SK-N-SH treated with all-trans-retinoic acid at 6 μM for 48 hours (cell line): ENCODE measurements at regions not wholly inside any gene's neighbourhood (a gene's known extent, or its start where the extent isn't known, plus 50 kb on each side); places are given as distances from the start of the nearest gene placed in this dataset.

Experiments
- ATAC-seq: fragments of 200-7000 bp; cut with Tn5 transposase; 3 replicates; pipeline ENCODE4 v1.9.1; 2020; ENCODE audit warnings: mild to moderate bottlenecking, moderate library complexity
- ARNTL ChIP-seq: fragments of 450-650 bp; formaldehyde crosslinking; IDR thresholded peaks from 2 replicates; pipeline ENCODE4 v1.5.0; 2020; ENCODE audit warnings: low read depth, mild to moderate bottlenecking, moderate library complexity, borderline replicate concordance
- BACH2 ChIP-seq: fragments of 250-450 bp; sonication (Bioruptor Pico); IDR thresholded peaks from 2 replicates; pipeline ENCODE4 v1.9.0; 2021; ENCODE audit warnings: mild to moderate bottlenecking, borderline replicate concordance
- CSDC2 ChIP-seq: fragments of 250-450 bp; sonication (Bioruptor Pico); IDR thresholded peaks from 2 replicates; pipeline ENCODE4 v1.5.0; 2020; ENCODE audit warnings: mild to moderate bottlenecking, moderate library complexity
- ESRRG ChIP-seq: fragments of 250-450 bp; sonication (Bioruptor Pico); IDR thresholded peaks from 2 replicates; pipeline ENCODE4 v1.6.1; 2021; ENCODE audit warnings: mild to moderate bottlenecking
- GLIS3 ChIP-seq: fragments of 250-450 bp; sonication (Bioruptor Pico); IDR thresholded peaks from 2 replicates; pipeline ENCODE4 v1.5.0; 2020; ENCODE audit warnings: mild to moderate bottlenecking, moderate library complexity
- ISL1 ChIP-seq: fragments of 250-450 bp; sonication (Bioruptor Pico); IDR thresholded peaks from 2 replicates; pipeline ENCODE4 v2.1.2; 2022; ENCODE audit warnings: mild to moderate bottlenecking, moderate library complexity
- OSR1 ChIP-seq: fragments of 250-450 bp; sonication (Bioruptor Pico); IDR thresholded peaks from 2 replicates; pipeline ENCODE4 v1.8.0; 2022; ENCODE audit warnings: moderate library complexity, mild to moderate bottlenecking, inconsistent platforms
- RARB ChIP-seq: fragments of 250-450 bp; sonication (Bioruptor Pico); IDR thresholded peaks from 2 replicates; pipeline ENCODE4 v1.8.0; 2021; ENCODE audit warnings: mild to moderate bottlenecking, moderate library complexity
- SNAI2 ChIP-seq: fragments of 250-450 bp; sonication (Bioruptor Pico); IDR thresholded peaks from 2 replicates; pipeline ENCODE4 v1.5.0; 2020; ENCODE audit warnings: mild to moderate bottlenecking, moderate library complexity
- TCF4 ChIP-seq: fragments of 250-450 bp; sonication (Bioruptor Pico); IDR thresholded peaks from 2 replicates; pipeline ENCODE4 v1.8.0; 2021; ENCODE audit warnings: mild to moderate bottlenecking, moderate library complexity, borderline replicate concordance
- TOX ChIP-seq: fragments of 250-450 bp; sonication (Bioruptor Pico); IDR thresholded peaks from 2 replicates; pipeline ENCODE4 v1.8.0; 2021; ENCODE audit warnings: mild to moderate bottlenecking, moderate library complexity, borderline replicate concordance
- ZC3H10 ChIP-seq: fragments of 250-450 bp; sonication (Bioruptor Pico); IDR thresholded peaks from 2 replicates; pipeline ENCODE4 v1.5.1; 2021; ENCODE audit warnings: mild to moderate bottlenecking, moderate library complexity
- ZFP3 ChIP-seq: fragments of 250-450 bp; sonication (Bioruptor Pico); IDR thresholded peaks from 2 replicates; pipeline ENCODE4 v1.5.0; 2020; ENCODE audit warnings: mild to moderate bottlenecking, moderate library complexity
- ZFP30 ChIP-seq: fragments of 450-650 bp; formaldehyde crosslinking; IDR thresholded peaks from 2 replicates; pipeline ENCODE4 v1.5.0; 2022; ENCODE audit warnings: mild to moderate bottlenecking, moderate library complexity
- ZNF70 ChIP-seq: fragments of 450-650 bp; formaldehyde crosslinking; IDR thresholded peaks from 2 replicates; pipeline ENCODE4 v1.5.0; 2020; ENCODE audit warnings: mild to moderate bottlenecking, moderate library complexity
- TF ChIP-seq, protein P1 (sequence below): fragments of 250-450 bp; sonication (Bioruptor Pico); IDR thresholded peaks from 2 replicates; pipeline ENCODE4 v1.5.1; 2020; ENCODE audit warnings: low read depth, mild to moderate bottlenecking, moderate library complexity
- TF ChIP-seq, protein P2 (sequence below): fragments of 250-450 bp; sonication (Bioruptor Pico); IDR thresholded peaks from 2 replicates; pipeline ENCODE4 v1.8.0; 2020; ENCODE audit warnings: mild to moderate bottlenecking, moderate library complexity, borderline replicate concordance
- TF ChIP-seq, protein P3 (sequence below): fragments of 250-450 bp; sonication (Bioruptor Pico); IDR thresholded peaks from 2 replicates; pipeline ENCODE4 v1.5.1; 2021; ENCODE audit warnings: mild to moderate bottlenecking, moderate library complexity
- TF ChIP-seq, protein P4 (sequence below): fragments of 250-450 bp; sonication (Bioruptor Pico); IDR thresholded peaks from 2 replicates; pipeline ENCODE4 v1.8.0; 2021; ENCODE audit warnings: low read depth, mild to moderate bottlenecking, moderate library complexity, borderline replicate concordance

DNA sequence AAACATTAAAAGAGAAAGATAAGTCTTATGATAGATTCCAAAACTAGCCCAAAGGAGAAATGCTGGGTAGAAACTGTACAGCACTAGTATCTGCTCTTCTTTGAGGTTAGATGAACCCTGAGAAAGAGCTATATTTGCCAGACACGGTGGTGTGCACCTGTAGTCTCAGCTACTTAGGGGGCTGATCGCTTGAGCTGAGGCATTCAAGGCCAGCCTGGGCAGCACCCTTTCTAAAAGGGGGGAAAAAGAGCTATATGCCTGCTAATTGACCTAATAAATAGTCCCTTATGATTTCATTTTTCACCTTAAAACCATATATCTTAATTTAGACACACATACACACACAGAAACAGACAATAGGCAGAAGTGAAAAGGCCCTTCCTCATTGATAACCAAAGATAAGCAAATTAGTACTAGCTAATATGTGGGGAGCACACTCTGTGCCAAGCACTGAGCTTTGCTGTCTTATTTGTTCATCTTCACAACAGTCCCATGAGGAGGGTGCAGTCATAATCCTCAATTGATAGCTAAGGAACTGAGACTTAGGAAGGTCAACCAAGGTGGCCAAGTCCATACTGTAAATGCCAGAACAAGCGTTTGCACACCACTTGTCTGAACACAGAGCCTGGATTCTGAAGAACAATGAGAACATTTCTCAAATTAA, 56.6 kb upstream of the NLK start:
- no peak for ATAC-seq
- TF ChIP-seq TCF4 (CRISPR knock-in tag): no peak
- no peak for TF ChIP-seq BACH2 (CRISPR knock-in tag)
- no peak for TF ChIP-seq ISL1 (CRISPR knock-in tag)
- TF ChIP-seq ZC3H10 (CRISPR knock-in tag): no peak
- TF ChIP-seq RARB: no peak
- TF ChIP-seq CSDC2 (CRISPR knock-in tag): no peak
- no peak for TF ChIP-seq GLIS3 (CRISPR knock-in tag)
- no peak for TF ChIP-seq ESRRG (CRISPR knock-in tag)
- TF ChIP-seq, protein P1, sequence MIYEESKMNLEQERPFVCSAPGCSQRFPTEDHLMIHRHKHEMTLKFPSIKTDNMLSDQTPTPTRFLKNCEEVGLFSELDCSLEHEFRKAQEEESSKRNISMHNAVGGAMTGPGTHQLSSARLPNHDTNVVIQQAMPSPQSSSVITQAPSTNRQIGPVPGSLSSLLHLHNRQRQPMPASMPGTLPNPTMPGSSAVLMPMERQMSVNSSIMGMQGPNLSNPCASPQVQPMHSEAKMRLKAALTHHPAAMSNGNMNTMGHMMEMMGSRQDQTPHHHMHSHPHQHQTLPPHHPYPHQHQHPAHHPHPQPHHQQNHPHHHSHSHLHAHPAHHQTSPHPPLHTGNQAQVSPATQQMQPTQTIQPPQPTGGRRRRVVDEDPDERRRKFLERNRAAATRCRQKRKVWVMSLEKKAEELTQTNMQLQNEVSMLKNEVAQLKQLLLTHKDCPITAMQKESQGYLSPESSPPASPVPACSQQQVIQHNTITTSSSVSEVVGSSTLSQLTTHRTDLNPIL (CRISPR knock-in tag): no peak
- TF ChIP-seq, protein P2, sequence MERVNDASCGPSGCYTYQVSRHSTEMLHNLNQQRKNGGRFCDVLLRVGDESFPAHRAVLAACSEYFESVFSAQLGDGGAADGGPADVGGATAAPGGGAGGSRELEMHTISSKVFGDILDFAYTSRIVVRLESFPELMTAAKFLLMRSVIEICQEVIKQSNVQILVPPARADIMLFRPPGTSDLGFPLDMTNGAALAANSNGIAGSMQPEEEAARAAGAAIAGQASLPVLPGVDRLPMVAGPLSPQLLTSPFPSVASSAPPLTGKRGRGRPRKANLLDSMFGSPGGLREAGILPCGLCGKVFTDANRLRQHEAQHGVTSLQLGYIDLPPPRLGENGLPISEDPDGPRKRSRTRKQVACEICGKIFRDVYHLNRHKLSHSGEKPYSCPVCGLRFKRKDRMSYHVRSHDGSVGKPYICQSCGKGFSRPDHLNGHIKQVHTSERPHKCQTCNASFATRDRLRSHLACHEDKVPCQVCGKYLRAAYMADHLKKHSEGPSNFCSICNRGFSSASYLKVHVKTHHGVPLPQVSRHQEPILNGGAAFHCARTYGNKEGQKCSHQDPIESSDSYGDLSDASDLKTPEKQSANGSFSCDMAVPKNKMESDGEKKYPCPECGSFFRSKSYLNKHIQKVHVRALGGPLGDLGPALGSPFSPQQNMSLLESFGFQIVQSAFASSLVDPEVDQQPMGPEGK (CRISPR knock-in tag): no peak
- TF ChIP-seq TOX: no peak
- no peak for TF ChIP-seq ARNTL (CRISPR knock-in tag)

DNA sequence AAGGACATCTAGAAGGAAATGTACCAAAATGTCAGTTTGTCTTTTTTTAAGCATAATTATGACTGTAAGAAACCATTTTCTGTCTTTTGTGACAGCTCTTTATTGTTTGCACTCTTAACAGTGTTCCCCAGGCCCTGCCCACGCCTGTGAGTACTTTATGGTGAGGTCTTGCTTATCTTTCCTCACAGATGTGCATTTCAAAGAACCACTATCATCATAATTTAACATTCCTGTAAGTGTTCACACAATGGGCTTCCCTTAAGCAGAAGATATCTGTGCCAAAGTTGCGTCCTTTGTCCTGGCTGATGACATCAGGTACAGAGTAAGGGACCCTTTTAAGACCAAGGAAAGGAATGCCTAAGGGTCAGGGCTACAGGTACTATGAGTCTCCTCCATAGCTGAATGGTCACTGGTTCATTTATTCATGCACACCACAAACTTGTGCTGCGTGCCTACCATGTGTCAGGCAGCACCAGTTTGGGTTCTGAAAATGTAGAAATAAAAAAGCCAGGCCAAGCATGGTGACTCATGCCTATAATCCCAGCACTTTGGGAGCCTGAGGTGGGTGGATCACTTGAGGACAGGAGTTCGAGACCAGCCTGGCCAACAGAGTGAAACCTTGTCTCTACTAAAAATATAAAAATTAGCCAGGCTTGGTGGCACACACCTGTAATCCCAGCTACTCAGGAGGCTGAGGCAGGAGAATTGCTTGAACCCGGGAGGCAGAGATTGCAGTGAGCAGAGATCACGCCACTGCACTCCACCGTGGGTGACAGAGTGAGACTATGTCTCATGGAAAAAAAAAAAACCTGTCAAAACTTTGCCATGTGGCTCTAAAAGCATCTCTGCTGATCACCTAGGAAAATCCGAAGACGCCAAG, 55.4 kb upstream of the NLK start:
- ATAC-seq: no peak
- TF ChIP-seq ZFP3 (CRISPR knock-in tag) (no peak), TCF4 (CRISPR knock-in tag) (no peak), ZC3H10 (CRISPR knock-in tag) (no peak), ARNTL (CRISPR knock-in tag) (no peak), ZFP30 (CRISPR knock-in tag) (no peak), SNAI2 (no peak), ZNF70 (no peak), TOX (no peak), OSR1 (no peak)
- TF ChIP-seq, protein P3, sequence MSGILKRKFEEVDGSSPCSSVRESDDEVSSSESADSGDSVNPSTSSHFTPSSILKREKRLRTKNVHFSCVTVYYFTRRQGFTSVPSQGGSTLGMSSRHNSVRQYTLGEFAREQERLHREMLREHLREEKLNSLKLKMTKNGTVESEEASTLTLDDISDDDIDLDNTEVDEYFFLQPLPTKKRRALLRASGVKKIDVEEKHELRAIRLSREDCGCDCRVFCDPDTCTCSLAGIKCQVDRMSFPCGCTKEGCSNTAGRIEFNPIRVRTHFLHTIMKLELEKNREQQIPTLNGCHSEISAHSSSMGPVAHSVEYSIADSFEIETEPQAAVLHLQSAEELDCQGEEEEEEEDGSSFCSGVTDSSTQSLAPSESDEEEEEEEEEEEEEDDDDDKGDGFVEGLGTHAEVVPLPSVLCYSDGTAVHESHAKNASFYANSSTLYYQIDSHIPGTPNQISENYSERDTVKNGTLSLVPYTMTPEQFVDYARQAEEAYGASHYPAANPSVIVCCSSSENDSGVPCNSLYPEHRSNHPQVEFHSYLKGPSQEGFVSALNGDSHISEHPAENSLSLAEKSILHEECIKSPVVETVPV (CRISPR knock-in tag): no peak
- TF ChIP-seq, protein P1 (CRISPR knock-in tag): no peak
- TF ChIP-seq, all 23 proteins: peak for 0

DNA sequence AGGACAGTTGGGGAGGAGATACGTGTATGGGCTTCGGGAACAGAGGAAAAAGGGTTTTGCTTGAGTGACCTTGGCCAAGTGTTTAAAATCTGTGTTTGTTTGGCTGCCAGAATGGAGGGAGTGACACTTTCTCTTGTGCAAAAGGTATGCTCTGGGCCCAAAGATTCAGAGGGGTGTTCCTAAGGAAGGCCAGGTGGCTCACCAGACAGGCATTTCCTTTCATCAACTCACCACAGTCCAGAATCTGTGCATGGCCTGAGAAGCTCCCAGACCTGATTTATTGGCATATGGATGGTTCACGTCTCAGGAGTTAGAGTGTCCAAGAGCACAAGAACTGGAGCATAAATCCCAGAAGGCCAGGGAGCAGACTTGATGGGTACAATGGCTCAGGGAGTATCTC, 53.4 kb upstream of the NLK start:
- no peak for ATAC-seq
- no peak for TF ChIP-seq TCF4 (CRISPR knock-in tag)
- TF ChIP-seq OSR1: no peak
- TF ChIP-seq, protein P4, sequence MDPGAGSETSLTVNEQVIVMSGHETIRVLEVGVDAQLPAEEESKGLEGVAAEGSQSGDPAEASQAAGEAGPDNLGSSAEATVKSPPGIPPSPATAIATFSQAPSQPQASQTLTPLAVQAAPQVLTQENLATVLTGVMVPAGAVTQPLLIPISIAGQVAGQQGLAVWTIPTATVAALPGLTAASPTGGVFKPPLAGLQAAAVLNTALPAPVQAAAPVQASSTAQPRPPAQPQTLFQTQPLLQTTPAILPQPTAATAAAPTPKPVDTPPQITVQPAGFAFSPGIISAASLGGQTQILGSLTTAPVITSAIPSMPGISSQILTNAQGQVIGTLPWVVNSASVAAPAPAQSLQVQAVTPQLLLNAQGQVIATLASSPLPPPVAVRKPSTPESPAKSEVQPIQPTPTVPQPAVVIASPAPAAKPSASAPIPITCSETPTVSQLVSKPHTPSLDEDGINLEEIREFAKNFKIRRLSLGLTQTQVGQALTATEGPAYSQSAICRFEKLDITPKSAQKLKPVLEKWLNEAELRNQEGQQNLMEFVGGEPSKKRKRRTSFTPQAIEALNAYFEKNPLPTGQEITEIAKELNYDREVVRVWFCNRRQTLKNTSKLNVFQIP (CRISPR knock-in tag): no peak
- TF ChIP-seq, protein P3 (CRISPR knock-in tag): no peak
- TF ChIP-seq, protein P1 (CRISPR knock-in tag): no peak
- TF ChIP-seq, protein P2 (CRISPR knock-in tag): no peak
- TF ChIP-seq ZNF70: no peak
- TF ChIP-seq BACH2 (CRISPR knock-in tag): no peak
- TF ChIP-seq SNAI2: no peak
- TF ChIP-seq ZC3H10 (CRISPR knock-in tag): no peak
